ENCODE measurements at regions not wholly inside any gene's neighbourhood (a gene's known extent, or its start where the extent isn't known, plus 50 kb on each side); places are given as distances from the start of the nearest gene placed in this dataset.

DNA sequence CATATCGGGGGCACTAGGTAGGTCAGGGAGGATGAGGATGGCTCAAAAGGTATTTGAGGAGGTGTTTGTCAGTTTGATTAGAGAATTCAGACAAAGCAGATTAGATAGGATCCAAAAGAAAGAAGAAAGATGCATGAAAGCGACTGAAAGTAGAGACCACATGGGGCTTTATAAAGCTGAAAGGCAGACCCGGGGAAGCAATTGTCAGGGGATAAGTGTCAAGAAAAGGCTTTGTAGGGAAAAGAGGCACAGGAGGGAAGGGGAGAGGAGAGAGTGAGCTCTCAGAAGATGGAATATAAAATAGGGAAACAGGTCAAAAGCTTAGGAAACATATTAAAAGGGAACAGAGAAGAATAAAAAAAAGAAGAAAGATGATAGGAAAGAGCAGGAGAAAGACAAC lies 308.2 kb upstream of the RORA start:
- no peaks in the 10 kb centered on the region for H3K9me3 ChIP-seq

DNA sequence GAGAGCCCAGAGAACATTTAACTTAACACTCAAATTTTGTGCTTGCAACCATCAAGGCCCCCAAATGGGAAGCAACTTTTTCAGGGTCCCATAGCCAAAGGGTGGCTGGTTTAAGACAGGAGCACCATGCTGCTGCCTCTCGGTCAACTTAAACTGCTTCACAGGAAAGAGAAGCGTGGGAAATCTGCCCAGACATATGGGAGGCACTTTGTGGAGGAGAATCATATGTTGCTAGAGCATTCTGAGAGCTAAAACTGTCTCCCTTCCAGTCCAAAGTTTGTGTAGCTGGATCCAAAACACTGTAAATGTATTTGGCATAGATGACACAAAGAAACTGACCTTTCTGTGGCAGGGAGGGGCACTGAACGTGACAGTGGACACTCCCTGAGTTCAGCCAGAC lies 305.9 kb upstream of the RORA start:
- TF ChIP-seq EP300 (IDR thresholded peaks at IDR 0.05) (no peak), POLR2AphosphoS5 (IDR thresholded peaks at IDR 0.05) (no peak), POLR2A (IDR thresholded peaks at IDR 0.05) (no peak)
- TF ChIP-seq, protein P1, sequence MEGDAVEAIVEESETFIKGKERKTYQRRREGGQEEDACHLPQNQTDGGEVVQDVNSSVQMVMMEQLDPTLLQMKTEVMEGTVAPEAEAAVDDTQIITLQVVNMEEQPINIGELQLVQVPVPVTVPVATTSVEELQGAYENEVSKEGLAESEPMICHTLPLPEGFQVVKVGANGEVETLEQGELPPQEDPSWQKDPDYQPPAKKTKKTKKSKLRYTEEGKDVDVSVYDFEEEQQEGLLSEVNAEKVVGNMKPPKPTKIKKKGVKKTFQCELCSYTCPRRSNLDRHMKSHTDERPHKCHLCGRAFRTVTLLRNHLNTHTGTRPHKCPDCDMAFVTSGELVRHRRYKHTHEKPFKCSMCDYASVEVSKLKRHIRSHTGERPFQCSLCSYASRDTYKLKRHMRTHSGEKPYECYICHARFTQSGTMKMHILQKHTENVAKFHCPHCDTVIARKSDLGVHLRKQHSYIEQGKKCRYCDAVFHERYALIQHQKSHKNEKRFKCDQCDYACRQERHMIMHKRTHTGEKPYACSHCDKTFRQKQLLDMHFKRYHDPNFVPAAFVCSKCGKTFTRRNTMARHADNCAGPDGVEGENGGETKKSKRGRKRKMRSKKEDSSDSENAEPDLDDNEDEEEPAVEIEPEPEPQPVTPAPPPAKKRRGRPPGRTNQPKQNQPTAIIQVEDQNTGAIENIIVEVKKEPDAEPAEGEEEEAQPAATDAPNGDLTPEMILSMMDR (IDR thresholded peaks at IDR 0.05): no peak
- WGBS, 2 donors: 49 to 62% methylated on average over 3 of the region's 3 CpGs
- no peak overlapping the region for H3K27ac ChIP-seq
- no peak for DNase-seq
- intact Hi-C loops (cut with DNase I): no loop called here
- no peaks in the 10 kb centered on the region for H3K27me3 ChIP-seq
- no peak overlapping the region for H3K4me3 ChIP-seq
- H3K9me3 ChIP-seq: no peaks in the 10 kb centered on the region
- H3K36me3 ChIP-seq: no peaks in the 10 kb centered on the region
- H3K4me1 ChIP-seq: no peaks in the 10 kb centered on the region

More for the DNA sequence above, 308.2 kb upstream of the RORA start:
- 66% methylated on average over 3 of the region's 3 CpGs for WGBS, 2 donors
- intact Hi-C loops (cut with DNase I): no loop called here
- peaks cover 0 to 1% (median 0%) of the 10 kb centered on the region in 4 donors for H3K4me1 ChIP-seq
- no peak for DNase-seq
- H3K36me3 ChIP-seq: no peaks in the 10 kb centered on the region
- H3K27me3 ChIP-seq: no peaks in the 10 kb centered on the region
- TF ChIP-seq, protein P1 (IDR thresholded peaks at IDR 0.05): no peak
- TF ChIP-seq POLR2A (IDR thresholded peaks at IDR 0.05): no peak
- no peak overlapping the region for H3K27ac ChIP-seq
- no peak overlapping the region for H3K4me3 ChIP-seq

DNA sequence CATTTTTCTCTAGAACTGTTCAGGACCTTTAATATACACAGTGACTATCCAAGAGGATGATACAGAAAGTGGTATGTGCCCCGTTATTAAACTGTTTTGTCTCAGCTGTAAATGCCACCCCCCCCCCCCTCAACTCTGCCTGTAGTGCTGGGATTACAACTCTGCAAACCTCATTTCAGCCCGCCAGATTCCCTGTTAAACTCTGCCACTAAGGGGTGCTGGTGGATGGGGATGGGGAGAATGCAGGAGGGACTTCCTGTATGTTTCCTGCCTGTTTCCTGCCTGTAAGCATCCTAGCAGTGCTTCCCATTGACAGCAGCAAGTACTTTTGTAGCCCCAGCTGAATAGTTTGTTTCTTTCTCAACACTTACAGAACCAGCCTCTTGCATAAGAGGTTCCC lies 301.7 kb upstream of the RORA start:
- intact Hi-C loops (cut with DNase I): no loop called here
- TF ChIP-seq POLR2AphosphoS5 (IDR thresholded peaks at IDR 0.05): no peak
- TF ChIP-seq, protein P1 (IDR thresholded peaks at IDR 0.05): no peak
- no peak for TF ChIP-seq EP300 (IDR thresholded peaks at IDR 0.05)
- no peak for TF ChIP-seq POLR2A (IDR thresholded peaks at IDR 0.05)
- WGBS, 2 donors: 61 to 74% methylated on average over 2 of the region's 2 CpGs
- Histone ChIP-seq H3K36me3 (no peaks in the 10 kb centered on the region), H3K27ac (no peak overlapping the region), H3K27me3 (no peaks in the 10 kb centered on the region), H3K9me3 (no peaks in the 10 kb centered on the region), H3K4me1 (no peaks in the 10 kb centered on the region), H3K4me3 (no peak overlapping the region)
- DNase-seq: no peak

DNA sequence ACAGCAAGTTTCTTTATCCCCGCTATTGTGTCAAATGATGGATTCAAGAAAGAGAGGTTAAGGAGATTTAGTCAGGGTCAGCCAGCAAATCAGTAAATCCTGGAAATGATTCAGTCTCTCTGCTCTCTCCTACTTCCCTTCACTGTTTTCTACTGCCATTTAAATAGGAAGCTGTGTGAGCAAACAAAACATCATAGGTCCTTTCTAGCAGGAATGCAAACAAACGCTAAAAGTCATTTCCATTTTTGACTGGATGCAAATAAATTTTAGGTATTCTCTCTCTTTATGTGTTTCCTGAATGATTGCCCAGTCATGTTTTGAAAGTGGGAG lies 299.4 kb upstream of the RORA start:
- 29 to 33% methylated on average over 2 of the region's 2 CpGs for WGBS, 2 donors
- H3K36me3 ChIP-seq: no peaks in the 10 kb centered on the region
- intact Hi-C loops (cut with DNase I): no loop called here
- no peaks in the 10 kb centered on the region for H3K27me3 ChIP-seq
- H3K27ac ChIP-seq: no peak overlapping the region
- TF ChIP-seq EP300 (IDR thresholded peaks at IDR 0.05) (no peak), POLR2AphosphoS5 (IDR thresholded peaks at IDR 0.05) (no peak), POLR2A (IDR thresholded peaks at IDR 0.05) (no peak)
- TF ChIP-seq, protein P1 (IDR thresholded peaks at IDR 0.05): no peak
- DNase-seq: no peak
- H3K4me1 ChIP-seq: no peaks in the 10 kb centered on the region
- H3K4me3 ChIP-seq: no peak overlapping the region
- H3K9me3 ChIP-seq: no peaks in the 10 kb centered on the region

DNA sequence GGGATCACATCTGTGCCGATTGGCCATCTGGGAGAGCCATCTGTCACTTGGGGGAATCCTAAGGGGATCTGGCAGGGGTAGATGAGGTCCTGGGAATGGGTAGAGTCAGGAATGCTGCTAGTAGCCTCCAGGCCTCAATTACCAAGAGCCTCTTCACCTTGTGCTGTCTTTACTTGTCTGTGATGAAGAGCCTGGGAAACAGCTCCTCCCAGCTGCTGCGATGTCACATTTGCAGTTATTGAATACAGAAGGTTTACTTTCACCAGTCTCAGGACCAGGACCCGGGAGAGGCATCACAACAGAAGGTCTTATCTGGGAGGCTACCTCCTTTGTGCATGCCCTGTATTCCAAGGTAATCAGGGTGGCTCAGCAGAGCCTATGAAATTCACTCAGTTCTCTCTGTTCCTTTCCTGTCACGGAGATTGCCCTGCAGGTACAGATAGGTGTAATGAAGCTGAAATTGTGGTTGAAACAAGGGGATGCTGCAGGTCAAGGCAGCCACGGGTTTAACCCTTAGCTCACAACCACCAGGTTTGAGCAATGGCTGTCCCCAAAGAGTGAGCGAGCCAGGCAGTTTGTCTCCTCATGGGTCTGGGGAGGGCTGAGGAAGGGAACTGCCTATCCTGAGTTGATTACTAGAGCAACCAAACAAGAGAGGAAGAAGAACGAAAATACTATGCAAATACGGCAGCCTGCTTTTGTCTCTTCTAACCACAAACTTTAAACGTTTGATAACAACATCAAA lies 298.9 kb upstream of the RORA start:
- 55 to 58% methylated on average over 9 of the region's 9 CpGs for WGBS, 2 donors
- DNase-seq: no peak
- Histone ChIP-seq H3K9me3 (no peaks in the 10 kb centered on the region), H3K4me1 (no peaks in the 10 kb centered on the region), H3K36me3 (no peaks in the 10 kb centered on the region), H3K4me3 (no peak overlapping the region), H3K27ac (no peak overlapping the region), H3K27me3 (no peaks in the 10 kb centered on the region)
- TF ChIP-seq EP300 (IDR thresholded peaks at IDR 0.05) (no peak), POLR2AphosphoS5 (IDR thresholded peaks at IDR 0.05) (no peak)
- intact Hi-C loops (cut with DNase I): no loop called here
